HepG2 (cell line): ENCODE measurements at regions not wholly inside any gene's neighbourhood (a gene's known extent, or its start where the extent isn't known, plus 50 kb on each side); places are given as distances from the start of the nearest gene placed in this dataset.

ENCODE experiments used
- ATAC-seq: fragments of 200-7000 bp; cut with Tn5 transposase; 3 replicates; pipeline ENCODE4 v1.9.1; 2020; ENCODE audit warnings: mild to moderate bottlenecking, moderate library complexity
- BruUV-seq: library from RNA; stranded (reverse); fragments of 400-500 nt; replicated peaks from 2 replicates; lab custom pipeline; 2021; lab: Mats Ljungman, UMichigan
- CTCF ChIA-PET: fragments of 300-600 bp; formaldehyde crosslinking; extraction: SDS; loops from one replicate; lab custom pipeline; 2021; ENCODE audit warnings: low total read pairs, inconsistent platforms, low intra/inter-chr PET ratio; lab: Yijun Ruan, JAX
- POLR2A ChIA-PET: fragments of 350-600 bp; sonication (Branson Sonifier 250); formaldehyde crosslinking; loops from one replicate; lab custom pipeline; 2020; ENCODE audit warnings: antibody characterized with exemption, inconsistent platforms; lab: Yijun Ruan, JAX
- DNase-seq: peaks from one replicate; pipeline ENCODE4 v3.0.0-alpha.2; 2015; ENCODE audit warnings: low spot score
- FAIRE-seq: peaks from 3 replicates; lab custom pipeline; 2011; peaks lifted over from hg19 to GRCh38; lab: Jason Lieb, UNC
- H2AFZ ChIP-seq: one replicate; pipeline ENCODE4 v1.6.1; 2011; ENCODE audit warnings: low read length, inconsistent platforms
- H3K27ac ChIP-seq: fragments of 300-600 bp; 3 replicates; pipeline ENCODE4 v1.8.0; 2011; ENCODE audit warnings: mixed run types, mild to moderate bottlenecking, mixed read lengths, low read length, inconsistent platforms; ENCODE audit not compliant: insufficient read depth; ENCODE audit errors: extremely low read length
- H3K27me3 ChIP-seq, 2 experiments: fragments of 200-600 bp in 1 of 2; 2 replicates in 1 of 2; 3 replicates in 1 of 2; pipeline versions ENCODE4 v1.6.0 to v1.8.0; 2011; ENCODE audit warnings: low read length in 2 of 2, mild to moderate bottlenecking in 2 of 2, moderate library complexity in 2 of 2, inconsistent platforms in 1 of 2; ENCODE audit not compliant: insufficient read depth in 2 of 2, control insufficient read depth in 1 of 2
- H3K36me3 ChIP-seq, 2 experiments: fragments of 200-600 bp in 1 of 2; replicated peaks in 1 of 2; 2 replicates in 1 of 2; 3 replicates in 1 of 2; pipeline versions ENCODE4 v1.5.1 to v1.8.0; 2011; ENCODE audit warnings: low read length in 2 of 2, inconsistent platforms in 1 of 2; ENCODE audit not compliant: insufficient read depth in 2 of 2, control insufficient read depth in 1 of 2
- H3K4me1 ChIP-seq: 2 replicates; pipeline ENCODE4 v1.5.1; 2012; ENCODE audit warnings: low read length, inconsistent platforms; ENCODE audit not compliant: insufficient read depth
- H3K4me2 ChIP-seq: 2 replicates; pipeline ENCODE4 v1.6.0; 2011; ENCODE audit warnings: low read depth, low read length, inconsistent platforms
- H3K4me3 ChIP-seq, 3 experiments: fragments of 200-600 bp in 1 of 3; sonication (generic), shearing (Covaris generic) in 1 of 3; replicated peaks in 1 of 3; 2 replicates each; pipeline ENCODE4 v1.5.1; 2011 to 2016; ENCODE audit warnings: low read length in 3 of 3, inconsistent platforms in 2 of 3, low read depth in 2 of 3, mild to moderate bottlenecking in 2 of 3, control low read depth in 1 of 3, mixed read lengths in 1 of 3; ENCODE audit not compliant: insufficient read depth in 1 of 3
- H3K79me2 ChIP-seq: one replicate; pipeline ENCODE4 v1.6.1; 2011; ENCODE audit warnings: low read length, inconsistent platforms; ENCODE audit not compliant: insufficient read depth
- H3K9ac ChIP-seq: 2 replicates; pipeline ENCODE4 v1.6.0; 2011; ENCODE audit warnings: mild to moderate bottlenecking, low read depth, low read length, inconsistent platforms; ENCODE audit not compliant: insufficient read depth
- H3K9me3 ChIP-seq: 2 replicates; pipeline ENCODE4 v1.5.1; 2012; ENCODE audit warnings: mild to moderate bottlenecking, low read length
- H4K20me1 ChIP-seq: 2 replicates; pipeline ENCODE4 v1.6.0; 2011; ENCODE audit warnings: inconsistent platforms, mild to moderate bottlenecking, low read length, moderate library complexity; ENCODE audit not compliant: insufficient read depth
- GATA4 ChIP-seq: sonication (generic); IDR thresholded peaks from 2 replicates; pipeline ENCODE4 v1.6.1; 2016; ENCODE audit warnings: antibody characterized with exemption, low read depth, borderline replicate concordance
- MTF1 ChIP-seq: sonication (generic); formaldehyde crosslinking; IDR thresholded peaks from 2 replicates; pipeline ENCODE4 v1.5.0; 2020; ENCODE audit warnings: missing genetic modification reagents
- NFKB2 ChIP-seq: sonication (generic); formaldehyde crosslinking; IDR thresholded peaks from 2 replicates; pipeline ENCODE4 v1.4.0; 2020; ENCODE audit warnings: missing genetic modification reagents, borderline replicate concordance
- PHF20 ChIP-seq: sonication (generic); formaldehyde crosslinking; IDR thresholded peaks from 2 replicates; pipeline ENCODE4 v1.5.0; 2020; ENCODE audit warnings: mild to moderate bottlenecking, missing genetic modification reagents
- PHF8 ChIP-seq: sonication (generic); formaldehyde crosslinking; IDR thresholded peaks from 2 replicates; pipeline ENCODE4 v1.5.0; 2020; ENCODE audit warnings: missing genetic modification reagents
- RNF2 ChIP-seq: fragments of 450-650 bp; conservative IDR thresholded peaks from 2 replicates; pipeline ENCODE4 v1.6.1; 2016; ENCODE audit warnings: low read depth
- ZNF768 ChIP-seq: sonication (generic); formaldehyde crosslinking; IDR thresholded peaks from 2 replicates; pipeline ENCODE4 v1.4.0; 2020; ENCODE audit warnings: missing genetic modification reagents
- ZSCAN21 ChIP-seq: sonication (generic); formaldehyde crosslinking; IDR thresholded peaks from 2 replicates; pipeline ENCODE4 v1.8.0; 2022; ENCODE audit warnings: mild to moderate bottlenecking, missing genetic modification reagents, moderate library complexity, borderline replicate concordance
- WGBS: methylation state at CpG from one replicate; pipeline ENCODE4 v1.1.6; 2017; ENCODE audit warnings: low lambda C conversion rate; 5-methylcytosine and 5-hydroxymethylcytosine counted together
- in situ Hi-C: cut with HindIII; loops from 2 replicates; pipeline ENCODE4 v1.10.0; 2017; ENCODE audit warnings: low pct_unique_long_range_greater_than_20kb; ENCODE audit not compliant: extremely low pct_ligation_motif_present
- intact Hi-C: fragments of 100-400 bp; cut with micrococcal nuclease; formaldehyde crosslinking; loops from one replicate; pipeline ENCODE4 v1.10.0; 2022; ENCODE audit not compliant: unreplicated experiment
- TF ChIP-seq, protein P1 (sequence below): IDR thresholded peaks from 2 replicates; pipeline ENCODE4 v1.6.1; 2016; ENCODE audit warnings: low read depth, control low read depth
- TF ChIP-seq, protein P2 (sequence below): sonication (generic); formaldehyde crosslinking; IDR thresholded peaks from 2 replicates; pipeline ENCODE4 v1.4.0; 2020; ENCODE audit warnings: missing genetic modification reagents; ENCODE audit errors: not compliant biosample characterization
- TF ChIP-seq, protein P3 (sequence below): sonication (generic); formaldehyde crosslinking; IDR thresholded peaks from 2 replicates; pipeline ENCODE4 v1.4.0; 2020; ENCODE audit warnings: mild to moderate bottlenecking, missing genetic modification reagents

GRCh38 chr13:103224804-103225203, 158.6 kb upstream of the SLC10A2 start:
- no peak overlapping the region for H2AFZ ChIP-seq

More at GRCh38 chr13:103224804-103225203, 158.6 kb upstream of the SLC10A2 start:
- intact Hi-C loops (no loop called here), in situ Hi-C loops (no loop called here)
- Histone ChIP-seq H3K4me1 (no peaks in the 10 kb centered on the region), H3K27me3 (no peaks in the 10 kb centered on the region), H3K4me3 (no peak overlapping the region), H3K27ac (no peak overlapping the region), H3K36me3 (no peaks in the 10 kb centered on the region), H3K4me2 (no peak overlapping the region), H4K20me1 (no peaks in the 10 kb centered on the region), H3K79me2 (no peaks in the 10 kb centered on the region), H3K9ac (no peak overlapping the region), H3K9me3 (peaks cover 15% of the 10 kb centered on the region)
- no peak for DNase-seq
- ATAC-seq = no peak
- no peak for TF ChIP-seq MTF1 (CRISPR knock-in tag)
- TF ChIP-seq NFKB2 = no peak
- no peak for TF ChIP-seq PHF8 (CRISPR knock-in tag)
- no peak for TF ChIP-seq PHF20 (CRISPR knock-in tag)
- TF ChIP-seq ZSCAN21 (CRISPR knock-in tag) = no peak
- TF ChIP-seq ZNF768 (CRISPR knock-in tag) = no peak
- TF ChIP-seq, protein P1, sequence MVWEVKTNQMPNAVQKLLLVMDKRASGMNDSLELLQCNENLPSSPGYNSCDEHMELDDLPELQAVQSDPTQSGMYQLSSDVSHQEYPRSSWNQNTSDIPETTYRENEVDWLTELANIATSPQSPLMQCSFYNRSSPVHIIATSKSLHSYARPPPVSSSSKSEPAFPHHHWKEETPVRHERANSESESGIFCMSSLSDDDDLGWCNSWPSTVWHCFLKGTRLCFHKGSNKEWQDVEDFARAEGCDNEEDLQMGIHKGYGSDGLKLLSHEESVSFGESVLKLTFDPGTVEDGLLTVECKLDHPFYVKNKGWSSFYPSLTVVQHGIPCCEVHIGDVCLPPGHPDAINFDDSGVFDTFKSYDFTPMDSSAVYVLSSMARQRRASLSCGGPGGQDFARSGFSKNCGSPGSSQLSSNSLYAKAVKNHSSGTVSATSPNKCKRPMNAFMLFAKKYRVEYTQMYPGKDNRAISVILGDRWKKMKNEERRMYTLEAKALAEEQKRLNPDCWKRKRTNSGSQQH (CRISPR knock-in tag) = no peak
- TF ChIP-seq, protein P2, sequence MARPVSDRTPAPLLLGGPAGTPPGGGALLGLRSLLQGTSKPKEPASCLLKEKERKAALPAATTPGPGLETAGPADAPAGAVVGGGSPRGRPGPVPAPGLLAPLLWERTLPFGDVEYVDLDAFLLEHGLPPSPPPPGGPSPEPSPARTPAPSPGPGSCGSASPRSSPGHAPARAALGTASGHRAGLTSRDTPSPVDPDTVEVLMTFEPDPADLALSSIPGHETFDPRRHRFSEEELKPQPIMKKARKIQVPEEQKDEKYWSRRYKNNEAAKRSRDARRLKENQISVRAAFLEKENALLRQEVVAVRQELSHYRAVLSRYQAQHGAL (CRISPR knock-in tag) = no peak
- TF ChIP-seq RNF2 = no peak
- TF ChIP-seq, protein P3, sequence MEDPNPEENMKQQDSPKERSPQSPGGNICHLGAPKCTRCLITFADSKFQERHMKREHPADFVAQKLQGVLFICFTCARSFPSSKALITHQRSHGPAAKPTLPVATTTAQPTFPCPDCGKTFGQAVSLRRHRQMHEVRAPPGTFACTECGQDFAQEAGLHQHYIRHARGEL (CRISPR knock-in tag) = no peak
- TF ChIP-seq GATA4 = no peak
- WGBS = 0% methylated on average over 4 of the region's 4 CpGs
- ChIA-PET POLR2A (no interaction called here), CTCF (no interaction called here)
- BruUV-seq = no TSS peak
- FAIRE-seq = no peak
